Right lobe of liver (tissue), 4 donors: ENCODE measurements at regions not wholly inside any gene's neighbourhood (a gene's known extent, or its start where the extent isn't known, plus 50 kb on each side); places are given as distances from the start of the nearest gene placed in this dataset.

Source experiments
- POLR2A ChIP-seq: fragments of 450-650 bp; IDR thresholded peaks from one replicate; pipeline ENCODE4 v1.6.1; 2017; ENCODE audit warnings: antibody characterized with exemption, mild to moderate bottlenecking
- TF ChIP-seq, protein P1 (sequence below), 4 donors: fragments of 200-600 bp in 3 of 4; fragments of 450-650 bp in 1 of 4; IDR thresholded peaks; one replicate each; pipeline versions ENCODE4 v1.5.1 to v1.8.0; 2016 to 2022; ENCODE audit warnings: antibody characterized with exemption in 4 of 4, mild to moderate bottlenecking in 2 of 4
- donor health status: DM: no; HTN: no; CAD: no.
- donor health status: DM: no; HTN: no; CAD: no.
- donor health status: DM: no; HTN: yes; CAD: no.

DNA sequence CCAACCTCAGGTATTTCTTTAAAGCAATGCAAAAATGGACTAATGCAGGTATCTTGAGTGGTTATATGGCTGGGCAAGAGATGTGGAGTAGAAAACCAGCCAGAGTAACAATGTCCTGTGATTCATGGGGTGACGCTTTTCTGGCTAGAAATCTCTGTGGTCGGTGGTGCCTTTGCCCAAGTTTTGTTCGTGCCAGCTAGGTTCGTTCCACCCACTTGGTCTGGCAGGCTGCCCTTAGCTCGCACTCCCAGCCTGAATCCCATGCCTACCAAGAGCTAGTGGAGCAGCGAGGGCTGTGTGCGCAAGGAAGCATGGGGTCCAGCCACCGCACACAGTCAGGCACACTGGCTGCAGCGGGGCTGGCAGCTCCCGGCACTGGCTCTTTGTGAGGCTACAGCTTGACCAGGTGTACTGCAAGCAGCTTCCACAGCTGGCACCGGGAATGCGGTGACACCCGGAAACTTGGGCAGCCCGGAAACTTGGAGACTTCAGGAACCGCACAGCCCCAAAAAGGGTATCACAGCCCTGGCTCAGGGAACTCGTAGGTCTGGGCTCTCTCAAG lies 349.6 kb upstream of the PCDH20 start:
- TF ChIP-seq, protein P1, sequence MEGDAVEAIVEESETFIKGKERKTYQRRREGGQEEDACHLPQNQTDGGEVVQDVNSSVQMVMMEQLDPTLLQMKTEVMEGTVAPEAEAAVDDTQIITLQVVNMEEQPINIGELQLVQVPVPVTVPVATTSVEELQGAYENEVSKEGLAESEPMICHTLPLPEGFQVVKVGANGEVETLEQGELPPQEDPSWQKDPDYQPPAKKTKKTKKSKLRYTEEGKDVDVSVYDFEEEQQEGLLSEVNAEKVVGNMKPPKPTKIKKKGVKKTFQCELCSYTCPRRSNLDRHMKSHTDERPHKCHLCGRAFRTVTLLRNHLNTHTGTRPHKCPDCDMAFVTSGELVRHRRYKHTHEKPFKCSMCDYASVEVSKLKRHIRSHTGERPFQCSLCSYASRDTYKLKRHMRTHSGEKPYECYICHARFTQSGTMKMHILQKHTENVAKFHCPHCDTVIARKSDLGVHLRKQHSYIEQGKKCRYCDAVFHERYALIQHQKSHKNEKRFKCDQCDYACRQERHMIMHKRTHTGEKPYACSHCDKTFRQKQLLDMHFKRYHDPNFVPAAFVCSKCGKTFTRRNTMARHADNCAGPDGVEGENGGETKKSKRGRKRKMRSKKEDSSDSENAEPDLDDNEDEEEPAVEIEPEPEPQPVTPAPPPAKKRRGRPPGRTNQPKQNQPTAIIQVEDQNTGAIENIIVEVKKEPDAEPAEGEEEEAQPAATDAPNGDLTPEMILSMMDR (IDR thresholded peaks at IDR 0.05) = no peak
- TF ChIP-seq POLR2A = no peak
